ENCODE measurements at regions not wholly inside any gene's neighbourhood (a gene's known extent, or its start where the extent isn't known, plus 50 kb on each side); places are given as distances from the start of the nearest gene placed in this dataset.

- DNase-seq = no peak
Observed at GRCh38 chr14:84646786-84647500, 883.0 kb upstream of the FLRT2 start.

GRCh38 chr14:84655014-84655413 lies 874.9 kb upstream of the FLRT2 start:
- no peak for DNase-seq

- DNase-seq = no peak
Observed at GRCh38 chr14:84657911-84658310, 872.0 kb upstream of the FLRT2 start.

GRCh38 chr14:84670796-84671195 lies 859.1 kb upstream of the FLRT2 start:
- no peak for DNase-seq

GRCh38 chr14:84671776-84672175 lies 858.2 kb upstream of the FLRT2 start:
- DNase-seq = no peak

GRCh38 chr14:84674636-84675035 lies 855.3 kb upstream of the FLRT2 start:
- no peak for DNase-seq

GRCh38 chr14:84686550-84686949 lies 843.4 kb upstream of the FLRT2 start:
- no peak for DNase-seq

- no peak for DNase-seq
Observed at GRCh38 chr14:84688297-84689025, 841.5 kb upstream of the FLRT2 start.

- DNase-seq = no peak
Observed at GRCh38 chr14:84694161-84694560, 835.8 kb upstream of the FLRT2 start.

- DNase-seq = no peak
Observed at GRCh38 chr14:84704601-84705000, 825.3 kb upstream of the FLRT2 start.

- no peak for DNase-seq
Observed at GRCh38 chr14:84707830-84708229, 822.1 kb upstream of the FLRT2 start.

GRCh38 chr14:84708865-84709264 lies 821.1 kb upstream of the FLRT2 start:
- no peak for DNase-seq

- no peak for DNase-seq
Observed at GRCh38 chr14:84726471-84726870, 803.5 kb upstream of the FLRT2 start.

GRCh38 chr14:84749191-84749955 lies 780.6 kb upstream of the FLRT2 start:
- DNase-seq = no peak

GRCh38 chr14:84750284-84750683 lies 779.7 kb upstream of the FLRT2 start:
- no peak for DNase-seq

GRCh38 chr14:84750763-84751554 lies 779.0 kb upstream of the FLRT2 start:
- DNase-seq = no peak

- DNase-seq = no peak
Observed at GRCh38 chr14:84751745-84752144, 778.2 kb upstream of the FLRT2 start.

GRCh38 chr14:84760489-84761126 lies 769.3 kb upstream of the FLRT2 start:
- DNase-seq = no peak

GRCh38 chr14:84767434-84767833 lies 762.5 kb upstream of the FLRT2 start:
- DNase-seq = no peak

- DNase-seq = no peak
Observed at GRCh38 chr14:84770030-84770429, 759.9 kb upstream of the FLRT2 start.

- no peak for DNase-seq
Observed at GRCh38 chr14:84777356-84777755, 752.6 kb upstream of the FLRT2 start.

GRCh38 chr14:84782902-84783301 lies 747.0 kb upstream of the FLRT2 start:
- no peak for DNase-seq

- no peak for DNase-seq
Observed at GRCh38 chr14:84783511-84783910, 746.4 kb upstream of the FLRT2 start.
